Body of pancreas (tissue), 4 donors: ENCODE measurements at regions not wholly inside any gene's neighbourhood (a gene's known extent, or its start where the extent isn't known, plus 50 kb on each side); places are given as distances from the start of the nearest gene placed in this dataset.

Source experiments
- POLR2A ChIP-seq, 3 donors: fragments of 450-650 bp; IDR thresholded peaks; one replicate each; pipeline ENCODE4 v1.6.1; 2016; ENCODE audit warnings: antibody characterized with exemption in 3 of 3, mild to moderate bottlenecking in 2 of 3
- TF ChIP-seq, protein P1 (sequence below), 7 experiments: fragments of 450-650 bp in 4 of 7; fragments of 200-600 bp in 3 of 7; sonication (generic) in 3 of 7; IDR thresholded peaks; one replicate each; pipeline ENCODE4 v1.5.1; 2016 to 2019; ENCODE audit warnings: antibody characterized with exemption in 7 of 7

DNA sequence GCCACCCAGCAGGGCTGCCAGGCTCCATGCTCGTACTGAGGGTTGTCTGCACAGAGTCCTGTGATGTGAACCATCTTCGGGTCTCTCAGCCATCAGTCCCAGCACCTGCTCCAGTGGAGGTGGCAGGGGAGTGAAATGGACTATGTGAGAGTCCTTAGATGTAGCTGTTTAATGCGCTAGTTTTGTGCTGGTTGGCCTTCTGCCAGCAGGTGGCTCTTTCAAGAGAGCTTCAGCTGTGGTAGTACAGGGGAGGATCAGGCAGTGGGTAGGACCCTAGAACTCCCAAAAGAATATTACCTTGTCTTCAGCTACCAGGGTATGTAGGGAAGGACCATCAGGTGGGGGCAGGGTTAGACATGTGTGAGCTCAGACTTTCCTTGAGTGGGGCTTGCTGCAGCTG, 1066.0 kb downstream of the GLUD2 start:
- TF ChIP-seq, protein P1, sequence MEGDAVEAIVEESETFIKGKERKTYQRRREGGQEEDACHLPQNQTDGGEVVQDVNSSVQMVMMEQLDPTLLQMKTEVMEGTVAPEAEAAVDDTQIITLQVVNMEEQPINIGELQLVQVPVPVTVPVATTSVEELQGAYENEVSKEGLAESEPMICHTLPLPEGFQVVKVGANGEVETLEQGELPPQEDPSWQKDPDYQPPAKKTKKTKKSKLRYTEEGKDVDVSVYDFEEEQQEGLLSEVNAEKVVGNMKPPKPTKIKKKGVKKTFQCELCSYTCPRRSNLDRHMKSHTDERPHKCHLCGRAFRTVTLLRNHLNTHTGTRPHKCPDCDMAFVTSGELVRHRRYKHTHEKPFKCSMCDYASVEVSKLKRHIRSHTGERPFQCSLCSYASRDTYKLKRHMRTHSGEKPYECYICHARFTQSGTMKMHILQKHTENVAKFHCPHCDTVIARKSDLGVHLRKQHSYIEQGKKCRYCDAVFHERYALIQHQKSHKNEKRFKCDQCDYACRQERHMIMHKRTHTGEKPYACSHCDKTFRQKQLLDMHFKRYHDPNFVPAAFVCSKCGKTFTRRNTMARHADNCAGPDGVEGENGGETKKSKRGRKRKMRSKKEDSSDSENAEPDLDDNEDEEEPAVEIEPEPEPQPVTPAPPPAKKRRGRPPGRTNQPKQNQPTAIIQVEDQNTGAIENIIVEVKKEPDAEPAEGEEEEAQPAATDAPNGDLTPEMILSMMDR (IDR thresholded peaks at IDR 0.05), result no peak
- no peak for TF ChIP-seq POLR2A (IDR thresholded peaks at IDR 0.05)
